ENCODE measurements at regions not wholly inside any gene's neighbourhood (a gene's known extent, or its start where the extent isn't known, plus 50 kb on each side); places are given as distances from the start of the nearest gene placed in this dataset.

DNA sequence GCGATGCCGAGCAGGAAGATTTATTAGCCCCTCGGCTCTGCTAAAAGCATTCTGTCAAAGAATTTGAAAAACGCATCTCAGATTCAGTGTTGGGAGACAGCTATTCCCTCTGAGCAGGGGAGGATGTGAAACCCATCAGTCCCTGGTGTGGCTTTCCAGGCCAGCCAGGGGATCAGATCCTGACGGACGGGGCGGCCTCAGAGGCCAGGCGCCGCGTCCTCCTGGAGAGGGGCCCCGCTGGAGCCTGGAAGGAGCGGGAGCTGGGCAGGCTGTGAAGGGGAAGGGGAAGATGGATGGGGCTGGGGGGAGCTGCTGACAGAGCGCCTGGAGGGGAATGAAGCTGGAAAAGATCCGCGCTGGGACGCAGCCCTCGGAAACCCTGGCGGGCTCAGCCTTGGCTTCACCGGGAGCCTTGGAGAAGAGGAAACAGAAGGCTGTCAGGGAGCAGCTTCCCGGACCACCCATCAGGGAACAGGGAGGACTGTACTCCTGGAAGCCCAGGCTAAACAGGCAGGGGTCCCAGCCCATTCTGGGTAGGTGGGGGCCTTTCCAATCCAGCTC, 358.0 kb downstream of the C16orf95 start:
- WGBS (ENCODE audit: insufficient coverage): 21% methylated on average over 20 of the region's 20 CpGs
- no peak overlapping the region for H3K27ac ChIP-seq (ENCODE audit: low read length)
- Mint-ChIP-seq H3K4me1 (peaks cover 0 to 7% of the 10 kb centered on the region in 2 donors), H3K4me3 (no peak overlapping the region), H3K27ac (no peak overlapping the region), H3K27me3 (ENCODE audit: low read depth in 2 of 2) (peaks cover 5% of the 10 kb centered on the region in 2 donors), H3K9me3 (no peaks in the 10 kb centered on the region), H3K36me3 (no peaks in the 10 kb centered on the region)
- H3K27me3 ChIP-seq (ENCODE audit: control insufficient read depth, insufficient read depth, low read length): no peaks in the 10 kb centered on the region
- intact Hi-C loops (cut with micrococcal nuclease): no loop called here
- ATAC-seq: no peak
- peaks cover 5% of the 10 kb centered on the region for H3K4me1 ChIP-seq (ENCODE audit: control insufficient read depth, insufficient read depth, low read length)
- no peaks in the 10 kb centered on the region for H3K9me3 ChIP-seq (ENCODE audit: control insufficient read depth, insufficient read depth, low read length)
- no peak overlapping the region for H3K4me3 ChIP-seq (ENCODE audit: low read length)
- H3K36me3 ChIP-seq (ENCODE audit: control insufficient read depth, insufficient read depth, low read length): no peaks in the 10 kb centered on the region
- TF ChIP-seq, protein P1, sequence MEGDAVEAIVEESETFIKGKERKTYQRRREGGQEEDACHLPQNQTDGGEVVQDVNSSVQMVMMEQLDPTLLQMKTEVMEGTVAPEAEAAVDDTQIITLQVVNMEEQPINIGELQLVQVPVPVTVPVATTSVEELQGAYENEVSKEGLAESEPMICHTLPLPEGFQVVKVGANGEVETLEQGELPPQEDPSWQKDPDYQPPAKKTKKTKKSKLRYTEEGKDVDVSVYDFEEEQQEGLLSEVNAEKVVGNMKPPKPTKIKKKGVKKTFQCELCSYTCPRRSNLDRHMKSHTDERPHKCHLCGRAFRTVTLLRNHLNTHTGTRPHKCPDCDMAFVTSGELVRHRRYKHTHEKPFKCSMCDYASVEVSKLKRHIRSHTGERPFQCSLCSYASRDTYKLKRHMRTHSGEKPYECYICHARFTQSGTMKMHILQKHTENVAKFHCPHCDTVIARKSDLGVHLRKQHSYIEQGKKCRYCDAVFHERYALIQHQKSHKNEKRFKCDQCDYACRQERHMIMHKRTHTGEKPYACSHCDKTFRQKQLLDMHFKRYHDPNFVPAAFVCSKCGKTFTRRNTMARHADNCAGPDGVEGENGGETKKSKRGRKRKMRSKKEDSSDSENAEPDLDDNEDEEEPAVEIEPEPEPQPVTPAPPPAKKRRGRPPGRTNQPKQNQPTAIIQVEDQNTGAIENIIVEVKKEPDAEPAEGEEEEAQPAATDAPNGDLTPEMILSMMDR (IDR thresholded peaks at IDR 0.05): no peak
- no peak for DNase-seq

DNA sequence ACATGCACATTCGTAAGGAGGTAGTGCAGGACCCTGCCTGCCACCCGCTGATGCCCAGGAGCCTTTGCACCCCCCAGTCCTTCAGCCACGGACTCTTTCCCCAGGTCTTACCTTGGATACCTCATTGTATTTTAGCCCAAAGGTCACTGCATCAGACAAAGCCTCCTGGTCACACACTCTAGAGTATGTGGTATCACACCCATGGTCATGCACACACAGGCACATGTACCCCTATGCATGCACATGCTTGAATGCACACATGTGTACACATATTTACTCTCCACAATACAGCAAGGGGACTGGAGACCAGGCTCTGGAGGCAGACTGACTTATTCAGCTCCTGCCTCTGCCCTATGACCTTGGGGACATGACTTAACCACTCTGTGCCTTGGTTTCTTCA, 357.5 kb downstream of the C16orf95 start:
- intact Hi-C loops (cut with micrococcal nuclease): no loop called here
- H3K4me1 ChIP-seq (ENCODE audit: control insufficient read depth, insufficient read depth, low read length): peaks cover 5% of the 10 kb centered on the region
- no peaks in the 10 kb centered on the region for H3K9me3 ChIP-seq (ENCODE audit: control insufficient read depth, insufficient read depth, low read length)
- TF ChIP-seq, protein P1 (IDR thresholded peaks at IDR 0.05): no peak
- Mint-ChIP-seq H3K4me1 (peaks cover 0 to 7% of the 10 kb centered on the region in 2 donors), H3K36me3 (no peaks in the 10 kb centered on the region), H3K9me3 (no peaks in the 10 kb centered on the region), H3K4me3 (no peak overlapping the region), H3K27me3 (ENCODE audit: low read depth in 2 of 2) (peaks cover 5% of the 10 kb centered on the region in 2 donors), H3K27ac (no peak overlapping the region)
- H3K27ac ChIP-seq (ENCODE audit: low read length): no peak overlapping the region
- 83% methylated on average over 3 of the region's 3 CpGs for WGBS (ENCODE audit: insufficient coverage)
- no peak overlapping the region for H3K4me3 ChIP-seq (ENCODE audit: low read length)
- no peaks in the 10 kb centered on the region for H3K36me3 ChIP-seq (ENCODE audit: control insufficient read depth, insufficient read depth, low read length)
- DNase-seq (no peak), ATAC-seq (peak in 1 of 3 donors; percentile 19)
- no peaks in the 10 kb centered on the region for H3K27me3 ChIP-seq (ENCODE audit: control insufficient read depth, insufficient read depth, low read length)

DNA sequence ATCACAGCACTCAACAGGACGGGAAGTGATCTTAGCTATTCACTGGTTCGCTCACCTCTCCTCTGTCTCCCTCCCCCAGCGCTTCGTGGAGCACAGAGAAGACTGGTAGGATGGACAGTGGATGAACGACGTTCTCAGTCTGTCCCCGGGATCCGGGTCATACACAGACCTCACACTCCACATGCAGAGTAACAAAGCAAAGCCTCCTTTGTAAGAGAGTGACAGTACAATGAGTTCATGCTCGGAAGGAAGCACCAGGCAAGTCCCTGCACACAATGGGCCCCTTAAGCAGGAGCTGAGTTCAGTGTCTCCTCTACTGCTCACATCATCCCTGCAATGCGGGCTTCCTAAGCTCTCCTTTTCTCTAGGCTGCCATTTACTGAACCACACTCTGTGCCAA, 356.9 kb downstream of the C16orf95 start:
- H3K27me3 Mint-ChIP-seq (ENCODE audit: low read depth in 2 of 2): peaks cover 5% of the 10 kb centered on the region in 2 donors
- no peaks in the 10 kb centered on the region for H3K27me3 ChIP-seq (ENCODE audit: control insufficient read depth, insufficient read depth, low read length)

More for the DNA sequence above, 356.9 kb downstream of the C16orf95 start:
- 59% methylated on average over 9 of the region's 10 CpGs for WGBS (ENCODE audit: insufficient coverage)
- H3K36me3 Mint-ChIP-seq: no peaks in the 10 kb centered on the region
- H3K9me3 Mint-ChIP-seq: no peaks in the 10 kb centered on the region
- Histone ChIP-seq H3K36me3 (ENCODE audit: control insufficient read depth, insufficient read depth, low read length) (no peaks in the 10 kb centered on the region), H3K9me3 (ENCODE audit: control insufficient read depth, insufficient read depth, low read length) (no peaks in the 10 kb centered on the region), H3K4me3 (ENCODE audit: low read length) (no peak overlapping the region), H3K4me1 (ENCODE audit: control insufficient read depth, insufficient read depth, low read length) (peaks cover 5% of the 10 kb centered on the region), H3K27ac (ENCODE audit: low read length) (no peak overlapping the region)
- no peak overlapping the region for H3K4me3 Mint-ChIP-seq
- intact Hi-C loops (cut with micrococcal nuclease): no loop called here
- TF ChIP-seq, protein P1 (IDR thresholded peaks at IDR 0.05): no peak
- peaks cover 0 to 7% of the 10 kb centered on the region in 2 donors for H3K4me1 Mint-ChIP-seq
- no peak overlapping the region for H3K27ac Mint-ChIP-seq
- ATAC-seq (peak in 1 of 3 donors; percentile 11), DNase-seq (no peak)

Data from natural killer cell (primary cell).